ENCODE measurements at regions not wholly inside any gene's neighbourhood (a gene's known extent, or its start where the extent isn't known, plus 50 kb on each side); places are given as distances from the start of the nearest gene placed in this dataset.

DNA sequence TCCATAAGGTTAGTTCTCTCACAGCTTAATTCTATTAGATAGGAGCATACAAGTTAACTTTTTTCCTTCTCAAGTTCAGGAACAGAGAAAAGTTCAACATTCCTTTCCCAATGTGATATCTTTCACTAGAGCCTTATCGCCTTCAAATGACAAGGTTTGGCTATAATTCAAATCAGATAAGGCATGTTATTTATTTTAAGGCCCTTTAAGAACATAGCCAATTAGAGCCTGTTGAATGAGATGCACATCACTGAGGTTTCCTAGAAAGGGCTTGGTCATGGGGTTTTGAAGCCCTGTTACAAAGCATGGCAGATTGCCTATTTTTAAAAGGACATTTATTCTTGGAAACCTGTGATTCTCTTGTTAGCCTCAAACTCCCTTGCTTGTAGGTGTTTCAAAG lies 123.4 kb downstream of the BASP1 start:
- TF ChIP-seq POLR2AphosphoS5 (IDR thresholded peaks at IDR 0.05) (no peak), POLR2A (IDR thresholded peaks at IDR 0.05; ENCODE audit: low read depth) (no peak), EP300 (IDR thresholded peaks at IDR 0.05) (no peak), CTCF (IDR thresholded peaks at IDR 0.05) (no peak)
- H3K36me3 ChIP-seq, result no peaks in the 10 kb centered on the region
- intact Hi-C loops (cut with DNase I), result no loop called here
- H3K9me3 ChIP-seq, result peaks cover 0 to 5% (median 0%) of the 10 kb centered on the region in 4 donors
- no peak overlapping the region for H3K27ac ChIP-seq (replicated peaks in 1 of 4)
- H3K4me1 ChIP-seq, result no peaks in the 10 kb centered on the region
- no peak for DNase-seq (ENCODE audit: extremely low spot score)
- no peaks in the 10 kb centered on the region for H3K27me3 ChIP-seq
- 17% methylated on average over 1 of the region's 1 CpG for WGBS
- H3K4me3 ChIP-seq, result no peak overlapping the region

DNA sequence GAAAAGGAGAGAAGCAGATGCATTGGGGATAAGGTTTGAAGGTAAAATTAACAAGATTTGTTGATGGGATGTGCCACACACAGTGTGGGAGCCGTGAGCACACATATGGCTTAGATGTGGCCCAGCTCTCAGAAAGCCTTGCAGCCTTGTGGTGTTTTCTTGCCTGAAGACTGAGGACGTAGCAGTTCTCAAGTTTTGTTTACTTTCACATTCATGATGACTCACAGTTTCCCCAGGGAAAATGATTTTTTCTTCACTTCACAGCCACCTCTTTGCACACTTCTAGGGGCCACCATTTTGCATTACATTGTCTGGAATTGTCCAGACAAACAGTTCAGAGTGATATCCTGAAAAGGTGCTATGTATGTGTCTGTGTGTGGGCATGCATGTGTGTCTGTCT lies 126.2 kb downstream of the BASP1 start:
- 24% methylated on average over 2 of the region's 2 CpGs for WGBS
- H3K27ac ChIP-seq (replicated peaks in 1 of 4), result no peak overlapping the region
- intact Hi-C loops (cut with DNase I), result no loop called here
- TF ChIP-seq POLR2AphosphoS5 (IDR thresholded peaks at IDR 0.05), result no peak
- TF ChIP-seq CTCF (IDR thresholded peaks at IDR 0.05), result no peak
- TF ChIP-seq EP300 (IDR thresholded peaks at IDR 0.05), result no peak
- no peak for TF ChIP-seq POLR2A (IDR thresholded peaks at IDR 0.05; ENCODE audit: low read depth)
- no peak for DNase-seq (ENCODE audit: extremely low spot score)
- H3K4me1 ChIP-seq, result no peaks in the 10 kb centered on the region
- H3K27me3 ChIP-seq, result no peaks in the 10 kb centered on the region
- H3K9me3 ChIP-seq, result no peaks in the 10 kb centered on the region
- H3K4me3 ChIP-seq, result no peak overlapping the region
- no peaks in the 10 kb centered on the region for H3K36me3 ChIP-seq

GRCh38 chr5:17346811-17347210 lies 129.4 kb downstream of the BASP1 start:
- Histone ChIP-seq H3K36me3 (no peaks in the 10 kb centered on the region), H3K27ac (replicated peaks in 1 of 4) (no peak overlapping the region), H3K9me3 (no peaks in the 10 kb centered on the region), H3K27me3 (no peaks in the 10 kb centered on the region), H3K4me3 (no peak overlapping the region), H3K4me1 (no peaks in the 10 kb centered on the region)
- intact Hi-C loops (cut with DNase I), result no loop called here
- DNase-seq (ENCODE audit: extremely low spot score), result no peak
- TF ChIP-seq EP300 (IDR thresholded peaks at IDR 0.05) (no peak), POLR2AphosphoS5 (IDR thresholded peaks at IDR 0.05) (no peak), CTCF (IDR thresholded peaks at IDR 0.05) (no peak), POLR2A (IDR thresholded peaks at IDR 0.05; ENCODE audit: low read depth) (no peak)
- WGBS, result 85% methylated on average over 2 of the region's 2 CpGs

GRCh38 chr5:17352223-17352622 lies 134.8 kb downstream of the BASP1 start:
- no peaks in the 10 kb centered on the region for H3K9me3 ChIP-seq
- H3K36me3 ChIP-seq, result no peaks in the 10 kb centered on the region
- WGBS, result 60% methylated on average over 3 of the region's 3 CpGs
- no peaks in the 10 kb centered on the region for H3K4me1 ChIP-seq
- no peak for TF ChIP-seq EP300 (IDR thresholded peaks at IDR 0.05)
- TF ChIP-seq POLR2AphosphoS5 (IDR thresholded peaks at IDR 0.05), result no peak
- TF ChIP-seq CTCF (IDR thresholded peaks at IDR 0.05), result no peak
- TF ChIP-seq POLR2A (IDR thresholded peaks at IDR 0.05; ENCODE audit: low read depth), result no peak
- no peak overlapping the region for H3K27ac ChIP-seq (replicated peaks in 1 of 4)
- no peak overlapping the region for H3K4me3 ChIP-seq
- intact Hi-C loops (cut with DNase I), result no loop called here
- H3K27me3 ChIP-seq, result no peaks in the 10 kb centered on the region
- no peak for DNase-seq (ENCODE audit: extremely low spot score)

- Histone ChIP-seq H3K9me3 (no peaks in the 10 kb centered on the region), H3K27ac (replicated peaks in 1 of 4) (no peak overlapping the region), H3K4me1 (no peaks in the 10 kb centered on the region), H3K36me3 (no peaks in the 10 kb centered on the region), H3K27me3 (no peaks in the 10 kb centered on the region), H3K4me3 (no peak overlapping the region)
- intact Hi-C loops (cut with DNase I), result no loop called here
- no peak for TF ChIP-seq CTCF (IDR thresholded peaks at IDR 0.05)
- no peak for TF ChIP-seq POLR2AphosphoS5 (IDR thresholded peaks at IDR 0.05)
- no peak for TF ChIP-seq EP300 (IDR thresholded peaks at IDR 0.05)
- no peak for TF ChIP-seq POLR2A (IDR thresholded peaks at IDR 0.05; ENCODE audit: low read depth)
- DNase-seq (ENCODE audit: extremely low spot score), result no peak
- 91% methylated on average over 31 of the region's 32 CpGs for WGBS
Observed at GRCh38 chr5:17354265-17354664, 136.8 kb downstream of the BASP1 start.
